SK-N-SH (cell line): ENCODE measurements at regions not wholly inside any gene's neighbourhood (a gene's known extent, or its start where the extent isn't known, plus 50 kb on each side); places are given as distances from the start of the nearest gene placed in this dataset.
"Not testable (repeated sequence)": the region's sequence is repeated elsewhere in the genome, so short reads cannot be mapped to it uniquely, and the experiment has no call there.

Experiments used
- GABPA ChIP-seq: IDR thresholded peaks from 2 replicates; pipeline ENCODE4 v1.4.0; 2012; ENCODE audit warnings: low read depth, mild to moderate bottlenecking
- TF ChIP-seq, protein P1 (sequence below): fragments of 200-600 bp; sonication (generic); IDR thresholded peaks from 2 replicates; pipeline ENCODE4 v1.6.1; 2017; ENCODE audit warnings: antibody characterized with exemption, mild to moderate bottlenecking, moderate library complexity

DNA sequence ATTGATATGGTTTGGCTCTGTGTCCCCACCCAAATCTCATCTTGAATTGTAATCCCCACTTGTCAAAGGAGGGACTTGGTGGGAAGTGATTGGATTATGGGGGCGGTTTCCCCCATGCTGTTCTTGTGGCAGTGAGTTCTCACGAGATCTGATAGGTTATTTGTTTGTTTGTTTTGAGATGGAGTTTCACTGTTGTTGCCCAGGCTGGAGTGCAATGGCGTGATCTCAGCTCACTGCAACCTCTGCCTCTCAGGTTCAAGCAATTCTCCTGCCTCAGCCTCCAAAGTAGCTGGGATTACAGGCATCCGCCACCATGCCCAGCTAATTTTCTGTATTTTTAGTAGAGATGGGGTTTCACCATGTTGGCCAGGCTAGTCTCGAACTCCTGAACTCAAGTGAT lies 364.7 kb downstream of the DSC3 start:
- TF ChIP-seq, protein P1, sequence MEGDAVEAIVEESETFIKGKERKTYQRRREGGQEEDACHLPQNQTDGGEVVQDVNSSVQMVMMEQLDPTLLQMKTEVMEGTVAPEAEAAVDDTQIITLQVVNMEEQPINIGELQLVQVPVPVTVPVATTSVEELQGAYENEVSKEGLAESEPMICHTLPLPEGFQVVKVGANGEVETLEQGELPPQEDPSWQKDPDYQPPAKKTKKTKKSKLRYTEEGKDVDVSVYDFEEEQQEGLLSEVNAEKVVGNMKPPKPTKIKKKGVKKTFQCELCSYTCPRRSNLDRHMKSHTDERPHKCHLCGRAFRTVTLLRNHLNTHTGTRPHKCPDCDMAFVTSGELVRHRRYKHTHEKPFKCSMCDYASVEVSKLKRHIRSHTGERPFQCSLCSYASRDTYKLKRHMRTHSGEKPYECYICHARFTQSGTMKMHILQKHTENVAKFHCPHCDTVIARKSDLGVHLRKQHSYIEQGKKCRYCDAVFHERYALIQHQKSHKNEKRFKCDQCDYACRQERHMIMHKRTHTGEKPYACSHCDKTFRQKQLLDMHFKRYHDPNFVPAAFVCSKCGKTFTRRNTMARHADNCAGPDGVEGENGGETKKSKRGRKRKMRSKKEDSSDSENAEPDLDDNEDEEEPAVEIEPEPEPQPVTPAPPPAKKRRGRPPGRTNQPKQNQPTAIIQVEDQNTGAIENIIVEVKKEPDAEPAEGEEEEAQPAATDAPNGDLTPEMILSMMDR: not testable (repeated sequence)
- TF ChIP-seq GABPA: not testable (repeated sequence)
